ENCODE measurements at regions not wholly inside any gene's neighbourhood (a gene's known extent, or its start where the extent isn't known, plus 50 kb on each side); places are given as distances from the start of the nearest gene placed in this dataset.

DNA sequence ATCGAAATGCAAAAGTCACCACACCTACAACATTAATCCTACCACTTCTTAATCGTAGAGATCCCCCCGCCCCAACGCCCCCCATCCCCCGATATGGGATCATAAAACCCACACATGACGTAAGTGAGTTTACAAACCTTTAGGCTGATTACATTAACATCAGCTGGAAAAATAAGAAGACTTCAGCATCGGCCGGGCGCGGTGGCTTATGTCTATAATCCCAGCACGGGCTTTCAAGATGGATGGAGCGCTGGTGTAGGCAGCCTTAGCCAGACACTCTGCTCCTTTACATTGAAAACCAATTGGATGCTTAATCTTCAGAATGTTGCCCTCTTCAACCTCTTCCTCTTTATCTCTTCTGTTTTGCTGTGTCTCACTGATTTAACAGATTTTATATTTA lies 1376.0 kb downstream of the MAT2B start:
- TF ChIP-seq, protein P1, sequence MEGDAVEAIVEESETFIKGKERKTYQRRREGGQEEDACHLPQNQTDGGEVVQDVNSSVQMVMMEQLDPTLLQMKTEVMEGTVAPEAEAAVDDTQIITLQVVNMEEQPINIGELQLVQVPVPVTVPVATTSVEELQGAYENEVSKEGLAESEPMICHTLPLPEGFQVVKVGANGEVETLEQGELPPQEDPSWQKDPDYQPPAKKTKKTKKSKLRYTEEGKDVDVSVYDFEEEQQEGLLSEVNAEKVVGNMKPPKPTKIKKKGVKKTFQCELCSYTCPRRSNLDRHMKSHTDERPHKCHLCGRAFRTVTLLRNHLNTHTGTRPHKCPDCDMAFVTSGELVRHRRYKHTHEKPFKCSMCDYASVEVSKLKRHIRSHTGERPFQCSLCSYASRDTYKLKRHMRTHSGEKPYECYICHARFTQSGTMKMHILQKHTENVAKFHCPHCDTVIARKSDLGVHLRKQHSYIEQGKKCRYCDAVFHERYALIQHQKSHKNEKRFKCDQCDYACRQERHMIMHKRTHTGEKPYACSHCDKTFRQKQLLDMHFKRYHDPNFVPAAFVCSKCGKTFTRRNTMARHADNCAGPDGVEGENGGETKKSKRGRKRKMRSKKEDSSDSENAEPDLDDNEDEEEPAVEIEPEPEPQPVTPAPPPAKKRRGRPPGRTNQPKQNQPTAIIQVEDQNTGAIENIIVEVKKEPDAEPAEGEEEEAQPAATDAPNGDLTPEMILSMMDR (IDR thresholded peaks at IDR 0.05), result no peak

DNA sequence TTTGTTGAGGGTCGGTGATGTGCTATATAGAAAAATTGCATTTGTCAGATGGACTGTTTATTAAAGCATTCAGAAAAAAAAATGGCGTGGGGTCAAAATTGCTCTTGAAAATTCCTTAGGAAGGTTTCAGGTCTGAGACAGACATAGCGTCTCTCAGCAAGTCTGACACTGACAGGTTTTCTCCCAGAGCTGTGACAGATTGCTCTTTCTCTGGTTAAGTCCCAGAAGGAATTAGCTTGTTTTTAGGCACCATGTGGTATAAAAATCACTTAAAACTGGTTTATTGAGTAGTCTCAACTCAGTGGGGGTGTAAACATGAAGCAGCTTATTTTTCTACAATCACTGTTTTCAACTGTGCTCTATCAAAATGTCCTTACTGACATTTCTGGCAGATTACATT lies 1379.8 kb downstream of the MAT2B start:
- TF ChIP-seq, protein P1 (IDR thresholded peaks at IDR 0.05), result no peak

DNA sequence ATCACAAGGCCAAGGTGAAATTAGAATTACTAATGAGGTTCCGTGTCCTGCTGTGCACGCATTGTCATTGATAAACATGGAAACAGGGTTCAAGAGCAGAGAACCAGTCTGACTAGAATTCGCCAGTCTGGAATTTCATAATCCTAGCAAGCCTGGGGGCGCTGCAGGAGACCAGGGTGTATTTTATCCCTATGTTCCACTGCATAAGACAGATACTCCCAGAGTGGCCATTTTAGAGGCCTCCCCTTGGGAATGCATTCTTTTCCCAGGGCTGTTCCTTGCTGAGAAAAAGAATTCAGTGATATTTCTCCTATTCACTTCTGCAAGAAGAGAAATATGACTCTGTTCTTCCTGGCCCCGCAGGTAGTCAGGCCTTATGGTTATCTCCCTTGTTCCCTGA lies 1387.7 kb downstream of the MAT2B start:
- TF ChIP-seq, protein P1 (IDR thresholded peaks at IDR 0.05), result no peak

- TF ChIP-seq, protein P1 (IDR thresholded peaks at IDR 0.05), result no peak
These were observed 1393.3 kb downstream of the MAT2B start for GRCh38 chr5:164898705-164899104.

- TF ChIP-seq, protein P1 (IDR thresholded peaks at IDR 0.05), result no peak
These were observed 1404.3 kb downstream of the MAT2B start for GRCh38 chr5:164909673-164910072.

DNA sequence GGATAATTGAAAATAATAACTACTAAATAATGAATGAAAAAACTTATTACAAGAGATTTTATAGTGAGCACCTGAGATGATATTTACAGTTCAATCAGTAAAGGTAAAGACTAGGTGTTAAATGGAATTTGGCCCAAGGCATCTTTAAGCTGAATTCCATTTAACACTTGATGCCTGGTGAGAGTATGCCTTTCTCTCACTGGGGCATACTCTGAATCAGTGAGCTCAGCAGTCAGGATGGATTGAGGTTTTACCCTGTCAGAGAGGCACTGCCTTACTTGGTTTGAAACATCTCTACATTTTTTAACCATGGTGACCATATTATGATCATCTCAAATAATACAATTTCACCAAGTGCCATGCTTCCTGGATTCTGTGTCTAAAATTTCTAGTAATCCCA lies 1416.3 kb downstream of the MAT2B start:
- TF ChIP-seq, protein P1 (IDR thresholded peaks at IDR 0.05), result no peak

DNA sequence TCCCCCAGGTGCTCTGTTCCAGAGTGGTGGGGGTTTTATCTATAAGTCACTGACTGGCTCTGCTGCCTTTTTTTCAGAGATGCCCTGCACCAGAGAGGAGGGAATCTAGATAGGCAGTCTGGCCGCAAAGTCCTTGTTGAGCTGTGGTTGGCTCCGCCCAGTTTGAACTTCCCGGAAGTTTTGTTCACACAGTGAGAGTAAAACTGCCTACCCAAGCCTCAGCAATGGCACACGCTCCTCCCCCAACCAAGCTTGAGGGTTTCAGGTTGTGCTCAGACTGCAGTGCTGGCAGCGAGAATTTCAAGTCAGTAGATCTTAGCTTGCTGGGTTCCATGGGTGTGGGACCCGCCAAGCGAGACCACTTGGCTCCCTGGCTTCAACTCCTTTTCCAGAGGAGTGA lies 1428.6 kb downstream of the MAT2B start:
- TF ChIP-seq, protein P1 (IDR thresholded peaks at IDR 0.05), result no peak

DNA sequence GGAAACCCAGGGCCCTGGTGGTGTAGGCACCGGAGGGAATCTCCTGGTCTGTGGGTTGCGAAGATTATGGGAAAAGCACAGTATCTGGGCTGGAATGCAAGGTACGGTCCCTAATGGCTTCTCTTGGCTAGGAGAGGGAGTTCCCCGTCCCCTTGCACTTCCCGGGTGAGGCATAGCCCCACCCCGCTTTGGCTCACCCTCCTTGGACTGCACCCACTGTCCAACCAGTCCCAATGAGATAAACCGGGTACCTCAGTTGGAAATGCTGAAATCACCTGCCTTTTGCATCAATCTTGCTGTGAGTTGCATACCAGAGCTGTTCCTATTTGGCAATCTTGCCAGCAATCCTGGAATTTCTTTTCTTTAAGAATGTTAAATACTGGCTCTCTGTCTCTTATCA lies 1429.1 kb downstream of the MAT2B start:
- TF ChIP-seq, protein P1 (IDR thresholded peaks at IDR 0.05), result no peak

Data from LNCAP (cell line).